Loucy (cell line): ENCODE measurements at regions not wholly inside any gene's neighbourhood (a gene's known extent, or its start where the extent isn't known, plus 50 kb on each side); places are given as distances from the start of the nearest gene placed in this dataset.

Experiments
- EZH2phosphoT487 ChIP-seq: fragments of 200-600 bp; IDR thresholded peaks from 2 replicates; pipeline ENCODE4 v1.6.1; 2018; ENCODE audit warnings: antibody characterized with exemption, mild to moderate bottlenecking, moderate library complexity, borderline replicate concordance
- TF ChIP-seq, protein P1 (sequence below): fragments of 200-600 bp; sonication (generic); conservative IDR thresholded peaks from 2 replicates; pipeline ENCODE4 v1.5.1; 2014; ENCODE audit warnings: mild to moderate bottlenecking, antibody characterized with exemption, low read length

DNA sequence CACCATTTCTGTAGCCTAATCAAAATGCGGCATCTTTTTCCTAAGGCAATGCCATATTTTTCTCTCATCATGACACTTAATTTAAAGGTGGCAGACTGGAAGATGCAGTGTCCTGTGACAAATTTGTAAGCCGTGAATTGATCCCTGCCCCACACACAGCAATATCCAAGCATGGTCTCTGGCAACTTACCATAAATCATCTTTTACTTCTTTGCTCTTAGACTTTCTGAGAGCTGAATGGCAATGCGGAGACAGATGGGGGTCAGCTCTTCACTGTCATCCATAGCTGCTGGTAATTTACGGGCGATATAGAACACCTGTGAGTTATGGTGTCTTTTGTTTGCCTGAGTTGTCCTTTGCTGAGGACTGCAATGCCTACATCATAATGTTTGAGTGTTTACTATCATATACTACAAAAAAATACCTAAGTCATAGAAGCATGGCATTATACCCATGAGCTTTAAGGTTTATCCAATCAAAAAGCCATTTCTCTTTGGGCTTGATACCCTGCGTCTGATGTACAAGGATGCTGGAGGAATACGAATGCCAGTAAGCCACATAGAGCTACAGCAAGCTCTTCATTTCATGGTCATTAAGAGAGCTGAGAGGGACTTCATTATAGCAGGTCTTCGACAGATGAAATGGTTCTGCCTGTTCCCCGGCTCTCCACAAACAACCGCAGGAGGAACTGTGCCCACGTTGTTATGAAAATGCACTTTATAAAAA is 148.1 kb downstream of the TRIML1 start:
- TF ChIP-seq, protein P1, sequence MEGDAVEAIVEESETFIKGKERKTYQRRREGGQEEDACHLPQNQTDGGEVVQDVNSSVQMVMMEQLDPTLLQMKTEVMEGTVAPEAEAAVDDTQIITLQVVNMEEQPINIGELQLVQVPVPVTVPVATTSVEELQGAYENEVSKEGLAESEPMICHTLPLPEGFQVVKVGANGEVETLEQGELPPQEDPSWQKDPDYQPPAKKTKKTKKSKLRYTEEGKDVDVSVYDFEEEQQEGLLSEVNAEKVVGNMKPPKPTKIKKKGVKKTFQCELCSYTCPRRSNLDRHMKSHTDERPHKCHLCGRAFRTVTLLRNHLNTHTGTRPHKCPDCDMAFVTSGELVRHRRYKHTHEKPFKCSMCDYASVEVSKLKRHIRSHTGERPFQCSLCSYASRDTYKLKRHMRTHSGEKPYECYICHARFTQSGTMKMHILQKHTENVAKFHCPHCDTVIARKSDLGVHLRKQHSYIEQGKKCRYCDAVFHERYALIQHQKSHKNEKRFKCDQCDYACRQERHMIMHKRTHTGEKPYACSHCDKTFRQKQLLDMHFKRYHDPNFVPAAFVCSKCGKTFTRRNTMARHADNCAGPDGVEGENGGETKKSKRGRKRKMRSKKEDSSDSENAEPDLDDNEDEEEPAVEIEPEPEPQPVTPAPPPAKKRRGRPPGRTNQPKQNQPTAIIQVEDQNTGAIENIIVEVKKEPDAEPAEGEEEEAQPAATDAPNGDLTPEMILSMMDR: no peak
- TF ChIP-seq EZH2phosphoT487: no peak
